GM23338 (cell line): ENCODE measurements at regions not wholly inside any gene's neighbourhood (a gene's known extent, or its start where the extent isn't known, plus 50 kb on each side); places are given as distances from the start of the nearest gene placed in this dataset.
"Not testable (repeated sequence)": the region's sequence is repeated elsewhere in the genome, so short reads cannot be mapped to it uniquely, and the experiment has no call there.

Source experiments
- ATAC-seq: fragments of 200-7000 bp; cut with Tn5 transposase; 3 replicates; pipeline ENCODE4 v1.9.1; 2020
- DNase-seq: peaks from one replicate; pipeline ENCODE4 v3.0.0-alpha.2; 2015; ENCODE audit warnings: low spot score
- H2AFZ ChIP-seq: fragments of 200-600 bp; sonication (generic); 2 replicates; pipeline ENCODE4 v1.8.0; 2016; ENCODE audit warnings: antibody characterized with exemption, mild to moderate bottlenecking, moderate library complexity
- H3F3A ChIP-seq: fragments of 200-600 bp; sonication (generic); replicated peaks from 2 replicates; pipeline ENCODE4 v1.8.0; 2017; ENCODE audit warnings: antibody characterized with exemption, mixed run types, low read depth
- H3K27ac ChIP-seq: fragments of 200-600 bp; sonication (generic); 2 replicates; pipeline ENCODE4 v1.6.1; 2016; ENCODE audit warnings: low read depth
- H3K27me3 ChIP-seq: fragments of 200-600 bp; sonication (generic); 2 replicates; pipeline ENCODE4 v1.8.0; 2016; ENCODE audit warnings: mild to moderate bottlenecking, mixed run types, moderate library complexity; ENCODE audit not compliant: insufficient read depth
- H3K36me3 ChIP-seq: fragments of 200-600 bp; sonication (generic); 2 replicates; pipeline ENCODE4 v1.8.0; 2016; ENCODE audit warnings: mild to moderate bottlenecking; ENCODE audit not compliant: insufficient read depth
- H3K4me1 ChIP-seq: fragments of 200-600 bp; sonication (generic); 2 replicates; pipeline ENCODE4 v1.8.0; 2016; ENCODE audit warnings: mild to moderate bottlenecking, moderate library complexity; ENCODE audit not compliant: insufficient read depth
- H3K4me2 ChIP-seq: fragments of 200-600 bp; sonication (generic); 2 replicates; pipeline ENCODE4 v1.7.1; 2017; ENCODE audit warnings: mixed run types
- H3K4me3 ChIP-seq: fragments of 200-600 bp; sonication (generic); 2 replicates; pipeline ENCODE4 v1.6.1; 2016; ENCODE audit warnings: mixed run types
- H3K79me2 ChIP-seq: fragments of 200-600 bp; sonication (generic); replicated peaks from 2 replicates; pipeline ENCODE4 v1.8.0; 2017; ENCODE audit warnings: mild to moderate bottlenecking; ENCODE audit not compliant: insufficient read depth
- H3K9me2 ChIP-seq: fragments of 200-600 bp; sonication (generic); 2 replicates; pipeline ENCODE4 v1.8.0; 2017; ENCODE audit not compliant: insufficient read depth
- H4K20me1 ChIP-seq: fragments of 200-600 bp; sonication (generic); replicated peaks from 2 replicates; pipeline ENCODE4 v1.8.0; 2017; ENCODE audit warnings: mild to moderate bottlenecking; ENCODE audit not compliant: insufficient read depth
- H3K27ac Mint-ChIP-seq: 2 replicates; pipeline ENCODE4 v1.8.0; 2020; ENCODE audit warnings: inconsistent platforms, mild to moderate bottlenecking, moderate library complexity, mixed read lengths
- H3K27me3 Mint-ChIP-seq: 3 replicates; pipeline ENCODE4 v1.8.0; 2022; ENCODE audit warnings: low read depth, mild to moderate bottlenecking, moderate library complexity, mixed read lengths, inconsistent platforms; ENCODE audit not compliant: insufficient read depth, poor library complexity
- H3K36me3 Mint-ChIP-seq: 3 replicates; pipeline ENCODE4 v1.8.0; 2021; ENCODE audit warnings: low read depth, mild to moderate bottlenecking, inconsistent platforms, moderate library complexity, mixed read lengths
- H3K4me1 Mint-ChIP-seq: 3 replicates; pipeline ENCODE4 v1.8.0; 2020; ENCODE audit warnings: mild to moderate bottlenecking, inconsistent platforms, mixed read lengths
- H3K4me3 Mint-ChIP-seq: 3 replicates; pipeline ENCODE4 v1.8.0; 2021; ENCODE audit warnings: moderate library complexity, mild to moderate bottlenecking, inconsistent platforms, mixed read lengths
- H3K9me3 Mint-ChIP-seq: 3 replicates; pipeline ENCODE4 v1.8.0; 2020; ENCODE audit warnings: moderate library complexity, mild to moderate bottlenecking, inconsistent platforms, mixed read lengths
- CREB1 ChIP-seq: fragments of 250-450 bp; sonication (Bioruptor Pico); IDR thresholded peaks from 2 replicates; pipeline ENCODE4 v1.5.0; 2020; ENCODE audit warnings: low read depth, mild to moderate bottlenecking, moderate library complexity
- CTCF ChIP-seq, 2 experiments: fragments of 200-600 bp in 1 of 2; sonication (generic) in 1 of 2; conservative IDR thresholded peaks; 2 replicates each; pipeline versions ENCODE4 v1.5.1 to v1.6.1; 2016 to 2017; ENCODE audit warnings: antibody characterized with exemption in 2 of 2, low read depth in 2 of 2, mild to moderate bottlenecking in 2 of 2, moderate library complexity in 1 of 2
- ETS1 ChIP-seq: IDR thresholded peaks from 2 replicates; pipeline ENCODE4 v1.6.1; 2016; ENCODE audit warnings: antibody characterized with exemption
- EZH2 ChIP-seq: fragments of 200-600 bp; sonication (generic); IDR thresholded peaks from one replicate; pipeline ENCODE4 v1.8.0; 2017; ENCODE audit warnings: antibody characterized with exemption, mild to moderate bottlenecking, low read depth; ENCODE audit not compliant: unreplicated experiment
- EZH2phosphoT487 ChIP-seq: fragments of 200-600 bp; sonication (generic); IDR thresholded peaks from one replicate; pipeline ENCODE4 v1.8.1; 2018; ENCODE audit warnings: antibody characterized with exemption; ENCODE audit not compliant: unreplicated experiment
- JUNB ChIP-seq: IDR thresholded peaks from one replicate; pipeline ENCODE4 v1.6.1; 2016; ENCODE audit warnings: antibody characterized with exemption; ENCODE audit not compliant: unreplicated experiment
- NANOG ChIP-seq: IDR thresholded peaks from 2 replicates; pipeline ENCODE4 v1.6.1; 2016; ENCODE audit warnings: antibody characterized with exemption, borderline replicate concordance
- POLR2AphosphoS5 ChIP-seq: IDR thresholded peaks from 2 replicates; pipeline ENCODE4 v1.6.1; 2016; ENCODE audit warnings: antibody characterized with exemption, low read depth
- REST ChIP-seq: IDR thresholded peaks from one replicate; pipeline ENCODE4 v1.6.1; 2018; ENCODE audit warnings: antibody characterized with exemption; ENCODE audit not compliant: unreplicated experiment
- STAT1 ChIP-seq: IDR thresholded peaks from one replicate; pipeline ENCODE4 v1.6.1; 2016; ENCODE audit warnings: antibody characterized with exemption; ENCODE audit not compliant: unreplicated experiment
- ZNF114 ChIP-seq: fragments of 250-450 bp; sonication (Bioruptor Pico); IDR thresholded peaks from 2 replicates; pipeline ENCODE4 v1.5.0; 2020; ENCODE audit warnings: mild to moderate bottlenecking, moderate library complexity

GRCh38 chr11:81772166-81772565 lies 961.5 kb downstream of the FAM181B start (continued):
- no peak for TF ChIP-seq EZH2
- TF ChIP-seq ETS1: no peak
- TF ChIP-seq EZH2phosphoT487: no peak
- no peak for TF ChIP-seq NANOG
- no peak for TF ChIP-seq CTCF (conservative IDR thresholded peaks at IDR 0.05; ENCODE audit: low read depth in 2 of 2)
- TF ChIP-seq ZNF114 (CRISPR knock-in tag): no peak
- TF ChIP-seq POLR2AphosphoS5: no peak
- TF ChIP-seq STAT1: no peak
- TF ChIP-seq JUNB: no peak
- TF ChIP-seq CREB1: no peak
- TF ChIP-seq REST: no peak

GRCh38 chr11:81769906-81770305 lies 963.8 kb downstream of the FAM181B start:
- H3K27ac ChIP-seq, H3K27me3 Mint-ChIP-seq, H3K4me3 Mint-ChIP-seq, H3K36me3 Mint-ChIP-seq, H3K9me3 Mint-ChIP-seq, H3K27me3 ChIP-seq, H3K36me3 ChIP-seq, H3K4me3 ChIP-seq, ATAC-seq, DNase-seq, H4K20me1 ChIP-seq, H3K4me2 ChIP-seq, H3K4me1 ChIP-seq, H3K27ac Mint-ChIP-seq, H3F3A ChIP-seq, H3K79me2 ChIP-seq, H3K9me2 ChIP-seq: not testable (repeated sequence)
- H3K4me1 Mint-ChIP-seq: peaks cover 15% of the 10 kb centered on the region
- peak overlapping the region; percentile 40 for H2AFZ ChIP-seq
